GM18507 (cell line): ENCODE measurements at regions not wholly inside any gene's neighbourhood (a gene's known extent, or its start where the extent isn't known, plus 50 kb on each side); places are given as distances from the start of the nearest gene placed in this dataset.
"Not testable (repeated sequence)": the region's sequence is repeated elsewhere in the genome, so short reads cannot be mapped to it uniquely, and the experiment has no call there.

Experiments
- DNase-seq: peaks from one replicate; pipeline ENCODE4 v3.0.0; 2011; ENCODE audit warnings: low read depth; ENCODE audit not compliant: insufficient read length; ENCODE audit errors: extremely low spot score
- FAIRE-seq: peaks from 2 replicates; lab custom pipeline; 2011; peaks lifted over from hg19 to GRCh38; lab: Jason Lieb, UNC

GRCh38 chr11:67809301-67809700 lies 134.9 kb upstream of the ALDH3B2 start:
- DNase-seq, FAIRE-seq: not testable (repeated sequence)

GRCh38 chr11:67807896-67808295 lies 133.5 kb upstream of the ALDH3B2 start:
- not testable (repeated sequence) for DNase-seq, FAIRE-seq

- DNase-seq, FAIRE-seq: not testable (repeated sequence)
Measured at GRCh38 chr11:67806728-67807235, 132.4 kb upstream of the ALDH3B2 start.

- not testable (repeated sequence) for FAIRE-seq, DNase-seq
Measured at GRCh38 chr11:67806183-67806582, 131.8 kb upstream of the ALDH3B2 start.

- FAIRE-seq: peak; percentile 81
- peak; percentile 88 for DNase-seq
Measured at GRCh38 chr11:67805253-67806126, 131.1 kb upstream of the ALDH3B2 start.

GRCh38 chr11:67804435-67805252 lies 130.2 kb upstream of the ALDH3B2 start:
- not testable (repeated sequence) for DNase-seq, FAIRE-seq

- not testable (repeated sequence) for FAIRE-seq, DNase-seq
Measured at GRCh38 chr11:67803519-67803918, 129.1 kb upstream of the ALDH3B2 start.

GRCh38 chr11:67803055-67803454 lies 128.6 kb upstream of the ALDH3B2 start:
- DNase-seq, FAIRE-seq: not testable (repeated sequence)

GRCh38 chr11:67802623-67803022 lies 128.2 kb upstream of the ALDH3B2 start:
- not testable (repeated sequence) for FAIRE-seq, DNase-seq

- not testable (repeated sequence) for FAIRE-seq, DNase-seq
Measured at GRCh38 chr11:67801397-67801796, 127.0 kb upstream of the ALDH3B2 start.

- not testable (repeated sequence) for FAIRE-seq, DNase-seq
Measured at GRCh38 chr11:67800591-67800990, 126.2 kb upstream of the ALDH3B2 start.

- DNase-seq: not testable (repeated sequence)
- peak; percentile 39 for FAIRE-seq
Measured at GRCh38 chr11:67799808-67800207, 125.4 kb upstream of the ALDH3B2 start.

GRCh38 chr11:67797726-67798521 lies 123.5 kb upstream of the ALDH3B2 start:
- not testable (repeated sequence) for DNase-seq, FAIRE-seq

GRCh38 chr11:67795746-67796145 lies 121.3 kb upstream of the ALDH3B2 start:
- FAIRE-seq (no peak), DNase-seq (no peak)

- DNase-seq, FAIRE-seq: not testable (repeated sequence)
Measured at GRCh38 chr11:67793750-67794149, 119.3 kb upstream of the ALDH3B2 start.

- FAIRE-seq, DNase-seq: not testable (repeated sequence)
Measured at GRCh38 chr11:67792273-67792990, 118.0 kb upstream of the ALDH3B2 start.

- DNase-seq: not testable (repeated sequence)
Measured at GRCh38 chr11:67791598-67792170, 117.3 kb upstream of the ALDH3B2 start.

GRCh38 chr11:67788341-67788695 lies 113.9 kb upstream of the ALDH3B2 start:
- not testable (repeated sequence) for FAIRE-seq, DNase-seq

More at GRCh38 chr11:67791598-67792170, 117.3 kb upstream of the ALDH3B2 start:
- FAIRE-seq: not testable (repeated sequence)
